Suprapubic skin (tissue), 4 donors: ENCODE measurements at regions not wholly inside any gene's neighbourhood (a gene's known extent, or its start where the extent isn't known, plus 50 kb on each side); places are given as distances from the start of the nearest gene placed in this dataset.

Experiments
- DNase-seq, 2 donors: peaks; one replicate each; pipeline ENCODE4 v3.0.0-alpha.2; 2019; ENCODE audit warnings: low spot score in 2 of 2
- H3K27ac ChIP-seq: fragments of 200-600 bp; sonication (generic); one replicate; pipeline ENCODE4 v1.5.1; 2019
- H3K27me3 ChIP-seq: fragments of 200-600 bp; sonication (generic); one replicate; pipeline ENCODE4 v1.5.1; 2019
- H3K36me3 ChIP-seq: fragments of 200-600 bp; sonication (generic); one replicate; pipeline ENCODE4 v1.5.1; 2019
- H3K4me1 ChIP-seq: fragments of 200-600 bp; sonication (generic); one replicate; pipeline ENCODE4 v1.5.1; 2019
- H3K4me3 ChIP-seq: fragments of 200-600 bp; sonication (generic); one replicate; pipeline ENCODE4 v1.5.1; 2019; ENCODE audit warnings: mild to moderate bottlenecking
- H3K9me3 ChIP-seq: fragments of 200-600 bp; sonication (generic); one replicate; pipeline ENCODE4 v1.5.1; 2019
- EP300 ChIP-seq: sonication (generic); formaldehyde crosslinking; IDR thresholded peaks from one replicate; pipeline ENCODE4 v1.6.1; 2017; ENCODE audit warnings: antibody characterized with exemption
- POLR2A ChIP-seq, 2 donors: fragments of 450-650 bp; IDR thresholded peaks; one replicate each; pipeline ENCODE4 v1.6.1; 2017; ENCODE audit warnings: antibody characterized with exemption in 2 of 2, mild to moderate bottlenecking in 2 of 2, moderate library complexity in 2 of 2
- POLR2AphosphoS5 ChIP-seq, 3 donors: sonication (generic); formaldehyde crosslinking; IDR thresholded peaks; one replicate each; pipeline ENCODE4 v1.6.1; 2017; ENCODE audit warnings: antibody characterized with exemption in 3 of 3
- WGBS: methylation state at CpG from one replicate; pipeline ENCODE4 v1.1.5; 2018; 5-methylcytosine and 5-hydroxymethylcytosine counted together
- TF ChIP-seq, protein P1 (sequence below), 2 donors: fragments of 200-600 bp in 1 of 2; fragments of 450-650 bp in 1 of 2; sonication (generic) in 1 of 2; IDR thresholded peaks; one replicate each; pipeline ENCODE4 v1.5.1; 2016 to 2019; ENCODE audit warnings: antibody characterized with exemption in 2 of 2, mild to moderate bottlenecking in 1 of 2, moderate library complexity in 1 of 2

DNA sequence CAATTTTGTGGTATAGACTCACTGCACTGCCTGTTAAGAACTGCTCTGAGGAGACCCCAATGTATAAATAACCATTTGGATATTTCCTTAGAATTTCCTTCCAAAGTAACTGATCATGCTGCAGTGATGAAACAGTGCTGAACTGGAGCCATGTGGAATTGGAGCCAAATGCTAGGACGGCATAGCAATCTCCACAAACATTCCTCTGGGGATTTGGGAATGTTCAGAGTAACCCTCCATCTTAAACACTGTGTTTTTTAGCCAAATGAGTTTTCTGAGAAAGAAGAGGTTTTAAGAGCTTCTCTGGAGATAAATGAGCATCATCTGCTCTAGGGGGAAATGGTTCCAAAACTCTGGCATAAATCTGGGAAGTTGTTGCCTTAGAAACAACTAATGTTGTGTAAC is 98.2 kb downstream of the OLFM4 start:
- H3K9me3 ChIP-seq, result no peaks in the 10 kb centered on the region
- no peak overlapping the region for H3K27ac ChIP-seq
- no peak overlapping the region for H3K4me3 ChIP-seq
- peaks cover 4% of the 10 kb centered on the region for H3K27me3 ChIP-seq
- DNase-seq, result no peak
- no peaks in the 10 kb centered on the region for H3K4me1 ChIP-seq
- WGBS, result 21% methylated on average over 1 of the region's 1 CpG
- no peak for TF ChIP-seq EP300
- TF ChIP-seq, protein P1, sequence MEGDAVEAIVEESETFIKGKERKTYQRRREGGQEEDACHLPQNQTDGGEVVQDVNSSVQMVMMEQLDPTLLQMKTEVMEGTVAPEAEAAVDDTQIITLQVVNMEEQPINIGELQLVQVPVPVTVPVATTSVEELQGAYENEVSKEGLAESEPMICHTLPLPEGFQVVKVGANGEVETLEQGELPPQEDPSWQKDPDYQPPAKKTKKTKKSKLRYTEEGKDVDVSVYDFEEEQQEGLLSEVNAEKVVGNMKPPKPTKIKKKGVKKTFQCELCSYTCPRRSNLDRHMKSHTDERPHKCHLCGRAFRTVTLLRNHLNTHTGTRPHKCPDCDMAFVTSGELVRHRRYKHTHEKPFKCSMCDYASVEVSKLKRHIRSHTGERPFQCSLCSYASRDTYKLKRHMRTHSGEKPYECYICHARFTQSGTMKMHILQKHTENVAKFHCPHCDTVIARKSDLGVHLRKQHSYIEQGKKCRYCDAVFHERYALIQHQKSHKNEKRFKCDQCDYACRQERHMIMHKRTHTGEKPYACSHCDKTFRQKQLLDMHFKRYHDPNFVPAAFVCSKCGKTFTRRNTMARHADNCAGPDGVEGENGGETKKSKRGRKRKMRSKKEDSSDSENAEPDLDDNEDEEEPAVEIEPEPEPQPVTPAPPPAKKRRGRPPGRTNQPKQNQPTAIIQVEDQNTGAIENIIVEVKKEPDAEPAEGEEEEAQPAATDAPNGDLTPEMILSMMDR (IDR thresholded peaks at IDR 0.05), result no peak
- TF ChIP-seq POLR2AphosphoS5 (IDR thresholded peaks at IDR 0.05), result no peak
- TF ChIP-seq POLR2A (IDR thresholded peaks at IDR 0.05), result no peak
- H3K36me3 ChIP-seq, result no peaks in the 10 kb centered on the region

DNA sequence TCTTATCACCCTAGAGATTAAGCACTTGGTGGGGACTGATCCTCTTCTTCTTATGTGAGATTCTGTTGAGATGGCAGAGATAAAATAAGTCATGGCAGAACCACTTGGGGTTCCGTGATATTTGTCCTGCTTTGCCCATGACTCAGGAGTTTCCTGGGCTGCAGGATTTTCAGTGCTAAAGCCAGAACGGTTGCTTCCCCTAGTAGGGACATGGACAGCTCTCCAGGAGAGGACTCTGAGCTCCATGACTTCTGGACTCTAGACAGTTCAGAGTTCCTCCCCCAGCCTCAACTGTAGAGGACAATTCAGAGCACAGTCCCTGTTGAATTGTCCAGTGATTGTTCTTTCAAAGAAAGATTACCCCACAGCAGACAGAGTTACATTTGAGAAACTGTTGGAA is 98.8 kb downstream of the OLFM4 start:
- Histone ChIP-seq H3K4me3 (no peak overlapping the region), H3K27ac (no peak overlapping the region), H3K36me3 (no peaks in the 10 kb centered on the region), H3K9me3 (no peaks in the 10 kb centered on the region), H3K27me3 (peaks cover 4% of the 10 kb centered on the region), H3K4me1 (no peaks in the 10 kb centered on the region)
- DNase-seq, result no peak
- no peak for TF ChIP-seq POLR2AphosphoS5 (IDR thresholded peaks at IDR 0.05)
- TF ChIP-seq EP300, result no peak
- no peak for TF ChIP-seq POLR2A (IDR thresholded peaks at IDR 0.05)
- TF ChIP-seq, protein P1 (IDR thresholded peaks at IDR 0.05), result no peak
- 57% methylated on average over 2 of the region's 2 CpGs for WGBS

DNA sequence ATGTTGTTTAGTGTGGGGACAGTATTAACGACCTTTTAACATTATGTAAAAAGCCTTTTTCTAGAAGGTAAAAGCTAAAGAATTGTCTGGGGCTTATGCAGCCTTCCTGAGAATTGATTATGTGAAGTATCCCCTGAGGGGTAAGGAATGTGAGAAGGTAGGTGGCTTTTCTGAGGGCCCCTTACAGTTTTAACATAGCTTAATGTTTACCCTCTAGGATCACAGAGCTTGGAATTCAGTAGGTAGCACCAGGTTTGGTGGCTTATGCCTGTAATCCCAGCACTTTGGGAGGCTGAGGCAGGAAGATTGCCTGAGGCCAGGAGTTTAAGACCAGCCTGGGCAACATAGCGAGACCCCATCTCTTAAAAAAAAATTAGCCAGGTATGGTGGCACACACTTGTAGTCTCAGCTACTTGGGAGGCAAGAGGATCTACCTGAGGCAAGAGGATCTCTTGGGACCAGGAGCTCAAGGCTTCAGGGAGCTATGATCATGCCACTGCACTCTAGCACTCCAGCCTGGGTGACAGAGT is 101.3 kb downstream of the OLFM4 start:
- Histone ChIP-seq H3K27ac (no peak overlapping the region), H3K4me3 (no peak overlapping the region), H3K9me3 (no peaks in the 10 kb centered on the region), H3K4me1 (no peaks in the 10 kb centered on the region), H3K27me3 (peaks cover 4% of the 10 kb centered on the region), H3K36me3 (no peaks in the 10 kb centered on the region)
- DNase-seq, result no peak
- TF ChIP-seq POLR2A (IDR thresholded peaks at IDR 0.05) (no peak), POLR2AphosphoS5 (IDR thresholded peaks at IDR 0.05) (no peak), EP300 (no peak)
- TF ChIP-seq, protein P1 (IDR thresholded peaks at IDR 0.05), result no peak
- 80% methylated on average over 2 of the region's 2 CpGs for WGBS

DNA sequence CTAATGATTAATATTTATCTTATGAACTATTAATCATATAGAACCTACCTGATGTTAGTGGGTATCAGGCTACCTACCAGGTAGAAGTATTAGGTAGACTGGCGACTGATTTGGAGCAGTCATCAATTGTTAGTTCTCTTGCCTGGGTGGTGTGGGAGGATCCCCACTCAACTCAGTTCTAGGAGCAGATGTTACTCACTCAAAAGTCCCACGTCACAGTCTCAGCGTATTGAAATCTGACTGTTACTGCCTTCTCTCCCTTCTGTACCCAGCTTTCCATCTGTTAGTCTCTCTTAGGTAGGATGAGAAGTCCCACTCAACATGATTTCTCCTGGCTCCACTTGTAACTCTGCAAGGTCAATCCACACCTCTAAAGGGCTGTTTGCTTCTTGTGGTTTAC is 102.7 kb downstream of the OLFM4 start:
- TF ChIP-seq, protein P1 (IDR thresholded peaks at IDR 0.05), result no peak
- TF ChIP-seq POLR2A (IDR thresholded peaks at IDR 0.05) (no peak), POLR2AphosphoS5 (IDR thresholded peaks at IDR 0.05) (no peak), EP300 (no peak)
- Histone ChIP-seq H3K4me3 (no peak overlapping the region), H3K27me3 (peaks cover 4% of the 10 kb centered on the region), H3K27ac (no peak overlapping the region), H3K36me3 (no peaks in the 10 kb centered on the region), H3K9me3 (no peaks in the 10 kb centered on the region), H3K4me1 (no peaks in the 10 kb centered on the region)
- WGBS, result 88% methylated on average over 3 of the region's 3 CpGs
- no peak for DNase-seq

- Histone ChIP-seq H3K9me3 (no peaks in the 10 kb centered on the region), H3K27me3 (no peaks in the 10 kb centered on the region), H3K27ac (no peak overlapping the region), H3K4me1 (peaks cover 10% of the 10 kb centered on the region), H3K4me3 (no peak overlapping the region), H3K36me3 (no peaks in the 10 kb centered on the region)
- WGBS, result 72% methylated on average over 2 of the region's 2 CpGs
- DNase-seq, result no peak
- TF ChIP-seq EP300, result no peak
- TF ChIP-seq POLR2AphosphoS5 (IDR thresholded peaks at IDR 0.05), result no peak
- TF ChIP-seq POLR2A (IDR thresholded peaks at IDR 0.05), result no peak
- TF ChIP-seq, protein P1 (IDR thresholded peaks at IDR 0.05), result no peak
Measured at GRCh38 chr13:53135301-53135700, 106.7 kb downstream of the OLFM4 start.
